ENCODE measurements at regions not wholly inside any gene's neighbourhood (a gene's known extent, or its start where the extent isn't known, plus 50 kb on each side); places are given as distances from the start of the nearest gene placed in this dataset.
A peak's percentile ranks its signal among the peaks of the same experiment; 100 is the strongest.

- DNase-seq: no peak
These were observed 57.8 kb upstream of the HNRNPA3 start for GRCh38 chr2:177154809-177155208.

- no peak for DNase-seq
These were observed 57.0 kb upstream of the HNRNPA3 start for GRCh38 chr2:177155631-177156030.

- peak; percentile 31 for DNase-seq
These were observed 50.7 kb upstream of the HNRNPA3 start for GRCh38 chr2:177161741-177162460.
